ENCODE measurements at regions not wholly inside any gene's neighbourhood (a gene's known extent, or its start where the extent isn't known, plus 50 kb on each side); places are given as distances from the start of the nearest gene placed in this dataset.

GRCh38 chrX:124641737-124642491 lies 295.6 kb downstream of the SH2D1A start:
- TF ChIP-seq, protein P1, sequence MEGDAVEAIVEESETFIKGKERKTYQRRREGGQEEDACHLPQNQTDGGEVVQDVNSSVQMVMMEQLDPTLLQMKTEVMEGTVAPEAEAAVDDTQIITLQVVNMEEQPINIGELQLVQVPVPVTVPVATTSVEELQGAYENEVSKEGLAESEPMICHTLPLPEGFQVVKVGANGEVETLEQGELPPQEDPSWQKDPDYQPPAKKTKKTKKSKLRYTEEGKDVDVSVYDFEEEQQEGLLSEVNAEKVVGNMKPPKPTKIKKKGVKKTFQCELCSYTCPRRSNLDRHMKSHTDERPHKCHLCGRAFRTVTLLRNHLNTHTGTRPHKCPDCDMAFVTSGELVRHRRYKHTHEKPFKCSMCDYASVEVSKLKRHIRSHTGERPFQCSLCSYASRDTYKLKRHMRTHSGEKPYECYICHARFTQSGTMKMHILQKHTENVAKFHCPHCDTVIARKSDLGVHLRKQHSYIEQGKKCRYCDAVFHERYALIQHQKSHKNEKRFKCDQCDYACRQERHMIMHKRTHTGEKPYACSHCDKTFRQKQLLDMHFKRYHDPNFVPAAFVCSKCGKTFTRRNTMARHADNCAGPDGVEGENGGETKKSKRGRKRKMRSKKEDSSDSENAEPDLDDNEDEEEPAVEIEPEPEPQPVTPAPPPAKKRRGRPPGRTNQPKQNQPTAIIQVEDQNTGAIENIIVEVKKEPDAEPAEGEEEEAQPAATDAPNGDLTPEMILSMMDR (optimal IDR thresholded peaks at IDR 0.05 in 1 of 3, IDR thresholded peaks at IDR 0.05 in 1 of 3, conservative IDR thresholded peaks at IDR 0.05 in 1 of 3; ENCODE audit: extremely low read depth in 1 of 3, insufficient read depth in 2 of 3, low read length in 3 of 3), result no peak
- no peak for TF ChIP-seq EZH2 (IDR thresholded peaks at IDR 0.05; ENCODE audit: low read length)
